BE2C (cell line): ENCODE measurements at regions not wholly inside any gene's neighbourhood (a gene's known extent, or its start where the extent isn't known, plus 50 kb on each side); places are given as distances from the start of the nearest gene placed in this dataset.
"Not testable (repeated sequence)": the region's sequence is repeated elsewhere in the genome, so short reads cannot be mapped to it uniquely, and the experiment has no call there.

ENCODE experiments used
- DNase-seq: peaks from one replicate; pipeline ENCODE4 v3.0.0-alpha.2; 2020
- H3K27me3 ChIP-seq: fragments of 250-450 bp; sonication (Bioruptor Pico); 2 replicates; pipeline ENCODE4 v1.5.1; 2020; ENCODE audit warnings: mild to moderate bottlenecking
- H3K36me3 ChIP-seq: fragments of 250-450 bp; sonication (Bioruptor Pico); 2 replicates; pipeline ENCODE4 v1.5.1; 2020; ENCODE audit warnings: mild to moderate bottlenecking
- H3K4me1 ChIP-seq: fragments of 250-450 bp; sonication (Bioruptor Pico); 2 replicates; pipeline ENCODE4 v1.5.1; 2020
- H3K4me3 ChIP-seq: 2 replicates; pipeline ENCODE4 v1.5.1; 2011; ENCODE audit warnings: low read depth, low read length
- H3K9me3 ChIP-seq: fragments of 250-450 bp; sonication (Bioruptor Pico); 2 replicates; pipeline ENCODE4 v1.5.1; 2020
- TF ChIP-seq, protein P1 (sequence below): IDR thresholded peaks from 2 replicates; pipeline ENCODE4 v1.5.1; 2012; ENCODE audit warnings: mild to moderate bottlenecking, low read depth, low read length

DNA sequence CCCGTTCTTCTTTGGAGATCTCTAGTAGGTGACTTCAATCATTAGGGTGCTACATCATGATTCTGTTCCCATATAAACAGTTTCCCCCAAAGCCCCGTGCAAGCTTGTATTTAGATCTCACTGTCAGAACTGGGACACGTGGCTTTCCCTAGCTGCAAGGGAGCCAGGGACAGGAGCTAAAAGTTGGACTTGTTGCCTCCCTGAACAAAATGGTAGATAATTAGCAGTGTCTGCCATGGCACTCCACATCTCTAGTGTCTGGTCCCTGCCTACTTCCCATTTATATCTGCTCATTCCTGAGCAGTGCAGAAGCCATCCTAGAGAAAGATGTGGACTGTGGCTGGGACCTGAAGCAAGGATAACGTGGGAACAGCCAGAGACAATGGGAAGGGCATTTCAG lies 76.6 kb upstream of the FGFR2 start:
- no peaks in the 10 kb centered on the region for H3K9me3 ChIP-seq
- H3K27me3 ChIP-seq: no peaks in the 10 kb centered on the region
- no peak for DNase-seq
- no peaks in the 10 kb centered on the region for H3K4me1 ChIP-seq
- no peak overlapping the region for H3K4me3 ChIP-seq
- H3K36me3 ChIP-seq: no peaks in the 10 kb centered on the region
- TF ChIP-seq, protein P1, sequence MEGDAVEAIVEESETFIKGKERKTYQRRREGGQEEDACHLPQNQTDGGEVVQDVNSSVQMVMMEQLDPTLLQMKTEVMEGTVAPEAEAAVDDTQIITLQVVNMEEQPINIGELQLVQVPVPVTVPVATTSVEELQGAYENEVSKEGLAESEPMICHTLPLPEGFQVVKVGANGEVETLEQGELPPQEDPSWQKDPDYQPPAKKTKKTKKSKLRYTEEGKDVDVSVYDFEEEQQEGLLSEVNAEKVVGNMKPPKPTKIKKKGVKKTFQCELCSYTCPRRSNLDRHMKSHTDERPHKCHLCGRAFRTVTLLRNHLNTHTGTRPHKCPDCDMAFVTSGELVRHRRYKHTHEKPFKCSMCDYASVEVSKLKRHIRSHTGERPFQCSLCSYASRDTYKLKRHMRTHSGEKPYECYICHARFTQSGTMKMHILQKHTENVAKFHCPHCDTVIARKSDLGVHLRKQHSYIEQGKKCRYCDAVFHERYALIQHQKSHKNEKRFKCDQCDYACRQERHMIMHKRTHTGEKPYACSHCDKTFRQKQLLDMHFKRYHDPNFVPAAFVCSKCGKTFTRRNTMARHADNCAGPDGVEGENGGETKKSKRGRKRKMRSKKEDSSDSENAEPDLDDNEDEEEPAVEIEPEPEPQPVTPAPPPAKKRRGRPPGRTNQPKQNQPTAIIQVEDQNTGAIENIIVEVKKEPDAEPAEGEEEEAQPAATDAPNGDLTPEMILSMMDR: no peak

DNA sequence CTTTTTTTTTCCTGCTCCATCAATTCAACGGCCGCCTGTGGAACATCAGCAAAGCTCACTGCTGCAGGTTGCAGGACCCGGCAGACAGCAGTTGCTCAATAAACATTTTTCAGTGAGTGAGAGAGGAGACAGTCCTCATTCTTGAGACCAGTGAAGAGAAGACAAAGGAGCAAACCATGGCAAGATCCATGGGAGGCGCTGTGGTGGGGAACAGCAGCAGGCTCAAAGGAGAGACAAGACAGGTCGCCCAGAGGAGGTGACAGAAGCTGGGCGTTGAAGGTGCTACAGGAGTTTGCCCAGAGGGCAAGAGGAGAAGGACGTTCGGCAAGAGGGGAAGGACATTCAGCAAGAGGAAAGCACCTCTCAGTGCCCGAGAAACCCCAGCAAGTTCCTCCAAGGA lies 74.5 kb upstream of the FGFR2 start:
- Histone ChIP-seq H3K27me3 (no peaks in the 10 kb centered on the region), H3K4me3 (no peak overlapping the region), H3K36me3 (no peaks in the 10 kb centered on the region), H3K9me3 (no peaks in the 10 kb centered on the region), H3K4me1 (peaks cover 11% of the 10 kb centered on the region)
- TF ChIP-seq, protein P1: no peak
- no peak for DNase-seq

DNA sequence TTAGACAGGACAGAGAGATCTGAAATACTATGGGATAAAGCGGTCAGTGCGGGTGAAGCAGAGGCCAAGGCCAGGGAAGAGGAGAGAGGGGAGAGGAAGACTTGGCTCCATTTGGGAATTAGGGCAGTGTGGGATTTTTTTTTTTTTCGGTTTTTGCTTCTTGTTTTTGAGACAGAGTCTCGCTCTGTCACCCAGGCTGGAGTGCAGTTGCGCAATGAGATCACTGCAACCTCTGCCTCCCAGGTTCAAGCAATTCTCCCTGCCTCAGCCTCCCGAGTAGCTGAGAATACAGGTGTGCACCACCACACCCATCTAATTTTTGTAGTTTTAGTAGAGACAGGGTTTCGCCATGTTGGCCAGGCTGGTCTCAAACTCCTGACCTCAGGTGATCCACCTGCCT lies 71.6 kb upstream of the FGFR2 start:
- H3K36me3 ChIP-seq, H3K9me3 ChIP-seq, DNase-seq, H3K4me3 ChIP-seq, H3K27me3 ChIP-seq: not testable (repeated sequence)
- peaks cover 11% of the 10 kb centered on the region for H3K4me1 ChIP-seq

DNA sequence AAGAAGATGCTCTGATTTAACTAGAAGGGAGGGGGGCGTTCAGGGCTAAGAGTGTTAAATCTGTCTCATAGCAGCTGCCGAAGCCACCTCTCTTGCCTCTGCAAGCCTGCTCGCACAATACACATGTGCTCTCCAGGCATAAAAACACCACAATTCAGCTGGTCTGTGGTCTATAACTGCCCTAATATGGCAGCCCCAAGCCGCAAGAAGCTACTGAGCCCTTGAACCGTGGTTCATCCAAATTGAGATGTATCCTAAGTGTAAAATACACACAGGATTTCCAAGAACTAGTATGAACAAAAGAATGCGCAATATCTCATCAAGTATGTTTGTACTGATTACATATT lies 70.8 kb upstream of the FGFR2 start:
- no peak for DNase-seq

GRCh38 chr10:121668314-121669027 lies 70.2 kb upstream of the FGFR2 start:
- H3K27me3 ChIP-seq: no peaks in the 10 kb centered on the region
- H3K4me1 ChIP-seq: peaks cover 11% of the 10 kb centered on the region
- TF ChIP-seq, protein P1: no peak
- DNase-seq: peak; percentile 89
- H3K9me3 ChIP-seq: no peaks in the 10 kb centered on the region
- H3K4me3 ChIP-seq: peak overlapping the region; percentile 24; the same call in 1 of the 2 replicates
- H3K36me3 ChIP-seq: no peaks in the 10 kb centered on the region

More for the DNA sequence above, 70.8 kb upstream of the FGFR2 start:
- no peaks in the 10 kb centered on the region for H3K36me3 ChIP-seq
- H3K27me3 ChIP-seq: no peaks in the 10 kb centered on the region
- TF ChIP-seq, protein P1: no peak
- peaks cover 11% of the 10 kb centered on the region for H3K4me1 ChIP-seq
- no peaks in the 10 kb centered on the region for H3K9me3 ChIP-seq
- H3K4me3 ChIP-seq: peak overlapping the region; percentile 21; the same call in 1 of the 2 replicates

DNA sequence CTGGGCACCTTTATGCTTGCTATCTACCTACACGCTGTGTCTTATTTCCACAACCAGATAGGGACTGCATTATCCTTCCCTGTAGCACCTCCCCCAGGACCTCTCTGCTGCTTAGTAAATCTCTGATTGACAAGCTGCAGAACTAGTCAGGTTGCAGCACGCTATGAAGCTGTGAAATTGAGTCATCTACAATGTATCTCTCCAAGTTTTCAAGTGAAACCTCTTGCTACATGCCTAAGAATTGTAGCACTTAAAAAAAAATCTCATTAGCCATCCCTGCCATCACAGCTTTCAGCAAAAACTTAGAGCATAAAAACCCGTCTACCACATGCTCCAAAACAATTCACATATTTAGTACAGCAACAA lies 69.7 kb upstream of the FGFR2 start:
- H3K36me3 ChIP-seq: no peaks in the 10 kb centered on the region
- peaks cover 11% of the 10 kb centered on the region for H3K4me1 ChIP-seq
- H3K27me3 ChIP-seq: no peaks in the 10 kb centered on the region
- no peaks in the 10 kb centered on the region for H3K9me3 ChIP-seq
- no peak overlapping the region; the same call in 1 of the 2 replicates for H3K4me3 ChIP-seq
- no peak for DNase-seq
- TF ChIP-seq, protein P1: no peak
